ENCODE measurements at regions not wholly inside any gene's neighbourhood (a gene's known extent, or its start where the extent isn't known, plus 50 kb on each side); places are given as distances from the start of the nearest gene placed in this dataset.

DNA sequence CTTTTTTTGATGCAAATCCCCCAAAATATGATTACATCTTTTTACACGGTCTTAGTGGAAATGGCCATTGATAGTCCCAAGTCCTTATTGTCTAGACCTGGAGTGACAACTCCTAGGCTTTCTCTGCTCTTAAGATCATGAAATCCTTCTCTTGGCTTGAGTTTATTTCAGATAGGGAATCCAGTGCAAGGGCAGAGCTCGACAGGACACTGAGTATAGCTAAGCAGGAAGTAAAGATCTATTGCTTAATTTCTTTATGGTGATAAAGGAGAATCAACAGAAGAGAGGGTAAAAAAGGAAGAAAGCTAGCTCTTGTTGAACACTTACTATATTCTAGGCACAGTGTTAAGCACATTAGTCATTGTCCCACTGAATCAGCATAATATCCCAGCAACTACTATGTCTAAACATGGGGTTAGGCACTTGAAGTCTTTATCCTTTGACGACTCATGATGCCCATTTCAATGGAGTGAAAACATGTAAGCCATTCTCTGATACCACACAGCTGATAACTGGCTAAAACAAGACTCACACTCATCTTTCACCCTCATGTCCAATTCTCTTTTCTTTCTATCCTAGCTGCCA, 74.1 kb upstream of the LRATD1 start:
- TF ChIP-seq CTCF (IDR thresholded peaks at IDR 0.05) (no peak), EZH2 (IDR thresholded peaks at IDR 0.05; ENCODE audit: borderline replicate concordance, insufficient read depth, low read depth, low read length, poor library complexity, severe bottlenecking) (no peak)

All from B cell (primary cell).